GM19372 (cell line): ENCODE measurements at regions not wholly inside any gene's neighbourhood (a gene's known extent, or its start where the extent isn't known, plus 50 kb on each side); places are given as distances from the start of the nearest gene placed in this dataset.

ENCODE experiments used
- ATAC-seq: cut with Tn5 transposase; IDR thresholded peaks from one replicate; pipeline ENCODE4 v1.9.1; 2021; ENCODE audit warnings: mild to moderate bottlenecking, low read depth, moderate library complexity; ENCODE audit not compliant: unreplicated experiment

DNA sequence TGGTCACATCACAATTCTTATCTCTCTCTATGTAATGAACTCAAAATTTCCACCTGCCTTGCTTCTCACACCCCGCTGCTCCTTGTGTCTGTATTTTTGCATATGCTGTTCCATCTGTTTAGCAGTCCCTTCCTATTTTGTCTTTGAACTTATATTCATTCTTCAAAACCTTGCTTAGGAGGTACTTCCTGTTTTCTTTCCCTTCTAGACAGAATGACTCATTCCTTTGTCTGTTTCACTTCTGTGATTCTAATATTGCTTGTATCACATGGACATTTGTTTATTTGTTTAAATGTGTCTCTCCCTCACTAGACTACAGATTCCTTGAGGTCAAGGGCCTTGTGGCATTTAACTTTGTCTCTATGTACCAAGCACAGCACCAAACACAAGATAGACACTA is 424.2 kb downstream of the ETNK1 start:
- peak; percentile 61 for ATAC-seq

DNA sequence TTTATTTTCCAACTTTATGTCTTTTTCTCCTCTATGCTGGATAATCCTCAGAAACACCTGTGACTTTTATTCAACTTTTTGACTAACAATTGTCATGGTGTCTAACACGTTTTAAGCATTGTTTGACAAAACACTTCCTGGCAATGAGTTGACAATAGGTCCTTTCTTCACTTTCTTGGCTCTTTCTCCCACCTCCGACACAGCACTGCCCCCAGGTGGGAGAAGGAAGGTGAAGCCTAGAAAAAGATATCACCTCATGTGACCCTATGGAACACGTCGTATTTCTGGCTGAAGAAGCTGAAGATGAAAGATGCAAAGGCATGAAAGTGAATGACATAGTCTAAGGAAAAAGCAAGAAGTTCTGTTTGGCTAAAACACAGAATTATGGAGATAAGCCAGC is 430.0 kb downstream of the ETNK1 start:
- ATAC-seq, result no peak

DNA sequence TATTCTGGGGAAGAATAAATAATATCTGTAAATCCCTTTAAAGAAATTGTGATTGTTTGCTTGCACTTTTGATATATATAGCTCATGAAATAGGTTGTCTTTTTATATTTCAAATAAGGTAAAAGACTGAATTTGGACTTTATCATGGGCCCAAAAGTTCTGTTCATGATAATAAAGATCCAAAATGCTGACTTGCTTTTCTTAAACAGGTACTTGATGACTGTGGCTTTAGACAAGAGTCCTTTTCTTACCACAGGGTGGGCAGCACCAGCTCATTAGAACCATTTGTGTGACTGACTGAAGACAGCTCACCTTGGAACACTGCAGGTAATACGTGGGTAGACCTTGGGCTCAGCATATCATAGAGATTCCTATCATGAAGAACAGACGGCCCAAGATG is 432.6 kb downstream of the ETNK1 start:
- ATAC-seq, result no peak

DNA sequence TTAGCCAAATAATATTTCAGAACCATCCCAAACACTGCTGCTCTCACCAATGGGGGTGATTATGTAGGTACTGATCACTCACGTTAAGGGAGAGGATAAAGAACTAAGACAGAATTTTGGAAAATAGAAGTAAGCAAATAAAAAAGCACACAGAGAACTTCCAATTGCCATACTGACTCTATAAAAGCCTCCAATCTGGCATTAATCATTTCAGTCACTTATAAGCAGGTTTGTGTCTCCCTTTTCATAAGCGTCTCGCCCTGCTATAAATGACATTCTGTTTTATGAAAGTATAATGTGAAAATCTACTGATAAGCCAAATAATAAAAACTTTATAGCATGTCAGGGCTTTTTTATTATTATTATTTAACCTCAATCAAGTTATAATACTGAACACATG is 435.2 kb downstream of the ETNK1 start:
- no peak for ATAC-seq

DNA sequence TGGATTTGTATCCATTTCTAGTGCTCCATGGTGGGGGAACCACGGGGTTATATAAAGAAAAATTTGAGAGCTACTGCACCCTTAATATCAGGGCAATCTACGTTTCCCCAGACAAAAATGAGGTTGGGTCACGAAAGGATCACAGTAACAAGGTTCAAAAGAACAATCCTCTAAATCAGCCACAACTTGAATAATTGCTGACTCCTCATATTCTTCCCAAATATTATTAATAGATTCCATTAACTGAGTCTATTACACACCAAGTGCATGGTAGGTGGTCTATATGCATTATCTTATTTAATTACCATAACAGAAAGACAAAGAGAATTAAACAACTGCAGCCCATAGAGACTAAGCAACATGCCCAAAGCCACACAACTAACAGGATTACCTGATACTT is 438.2 kb downstream of the ETNK1 start:
- ATAC-seq, result no peak

DNA sequence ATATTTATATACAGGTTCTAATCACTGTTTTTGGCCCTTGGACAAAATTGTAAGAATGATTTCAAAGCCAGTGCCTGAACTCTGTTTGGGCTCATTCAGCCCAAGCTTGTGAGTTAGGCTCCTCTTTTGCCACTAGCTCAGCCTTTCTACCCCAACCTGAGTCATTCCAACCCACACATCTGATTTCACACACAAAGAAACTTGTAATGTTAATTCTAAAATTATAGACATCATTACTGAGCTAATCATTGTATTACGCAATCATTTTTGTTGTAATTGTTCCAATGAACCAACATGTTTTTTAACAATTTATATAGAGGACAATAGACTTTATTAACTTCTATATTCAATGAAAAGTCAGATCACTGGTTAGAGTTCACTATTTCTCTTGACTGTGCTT is 441.1 kb downstream of the ETNK1 start:
- no peak for ATAC-seq

DNA sequence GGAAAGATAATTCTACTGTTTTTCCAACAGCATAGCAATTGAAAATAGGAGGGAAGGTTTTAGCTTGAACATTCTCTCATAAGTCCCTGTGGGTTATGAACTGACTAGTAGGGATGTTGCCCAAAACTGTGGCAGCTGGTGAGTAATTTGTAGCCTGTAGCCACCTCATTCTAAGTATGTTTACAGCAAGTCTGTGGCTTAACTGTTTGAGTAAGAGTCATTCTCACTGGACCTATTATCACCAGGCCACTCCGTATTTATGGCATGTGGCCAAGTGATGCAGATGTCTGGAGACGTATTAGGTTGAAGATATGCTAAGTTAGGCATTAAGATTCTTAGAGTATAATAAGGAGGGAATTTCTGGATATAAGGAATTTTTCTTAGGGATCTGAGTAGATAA is 458.3 kb downstream of the ETNK1 start:
- ATAC-seq, result no peak

DNA sequence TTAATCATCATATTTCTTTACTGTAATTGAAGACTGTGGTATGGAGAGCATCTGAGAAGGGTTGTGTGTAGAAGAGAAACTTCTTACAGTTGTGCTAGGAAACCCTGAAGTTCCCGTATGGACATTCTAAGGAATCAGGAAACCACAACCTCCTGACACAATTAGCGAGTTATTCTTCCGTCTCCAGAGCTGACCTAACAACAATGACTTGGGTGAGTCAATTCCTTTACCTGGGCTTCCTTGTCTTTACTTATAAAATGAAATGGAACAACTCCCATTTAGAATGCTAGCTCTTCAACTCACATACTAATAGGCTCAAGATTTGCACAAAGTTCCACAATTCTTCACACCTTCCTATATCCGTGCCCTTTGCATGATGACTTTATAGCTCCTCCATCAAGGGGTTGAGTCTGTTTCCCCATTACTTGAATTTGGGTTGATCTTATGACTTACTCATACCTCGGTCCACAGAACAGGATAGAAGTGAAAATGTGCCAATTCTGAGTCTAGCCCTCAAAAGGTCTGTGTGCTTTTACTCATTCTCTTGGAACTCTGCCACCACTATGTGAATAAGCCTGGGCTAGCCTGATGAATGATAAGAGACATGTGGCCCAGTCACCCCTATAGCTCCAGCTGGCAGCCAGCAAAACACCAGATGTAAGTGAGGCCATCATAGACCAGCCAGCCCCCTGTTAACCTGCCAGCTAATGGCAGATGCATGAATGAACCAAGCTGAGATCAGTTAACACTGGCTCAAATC is 459.4 kb downstream of the ETNK1 start:
- ATAC-seq, result no peak

DNA sequence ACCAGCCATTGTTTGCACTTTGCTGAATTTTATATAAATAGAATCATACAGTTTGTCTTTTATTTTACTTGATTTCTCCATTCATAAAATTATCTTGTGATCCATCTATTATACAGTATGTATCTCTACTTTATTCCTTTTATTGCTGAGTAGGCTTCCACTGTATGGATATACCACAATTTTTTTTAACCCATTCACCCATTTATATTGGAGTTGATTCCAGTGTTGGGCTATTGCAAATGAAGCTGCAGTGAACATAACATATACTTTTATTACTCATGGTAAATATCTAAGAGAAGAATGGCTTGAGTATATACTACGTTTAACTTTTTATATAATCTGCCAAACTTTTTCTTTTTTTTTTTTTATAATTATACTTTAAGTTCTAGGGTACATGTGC is 463.6 kb downstream of the ETNK1 start:
- ATAC-seq, result no peak

DNA sequence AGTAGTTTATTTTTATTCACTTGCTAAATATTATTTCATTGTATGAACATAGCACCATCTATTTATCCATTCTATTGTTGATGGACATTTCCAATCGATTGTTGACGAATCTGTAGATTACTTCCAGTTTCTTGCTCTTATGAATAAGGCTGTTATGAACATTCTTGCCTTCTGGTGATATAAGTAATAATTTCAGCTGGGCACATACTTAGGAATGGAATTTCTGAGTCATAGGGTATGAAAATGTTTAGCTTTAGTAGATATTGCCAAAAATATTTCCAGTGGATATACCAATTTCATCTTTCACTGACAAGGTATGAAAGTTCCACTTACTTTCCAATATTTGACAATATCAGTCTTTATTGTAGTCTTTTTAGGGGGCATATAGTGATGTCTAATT is 468.5 kb downstream of the ETNK1 start:
- no peak for ATAC-seq

DNA sequence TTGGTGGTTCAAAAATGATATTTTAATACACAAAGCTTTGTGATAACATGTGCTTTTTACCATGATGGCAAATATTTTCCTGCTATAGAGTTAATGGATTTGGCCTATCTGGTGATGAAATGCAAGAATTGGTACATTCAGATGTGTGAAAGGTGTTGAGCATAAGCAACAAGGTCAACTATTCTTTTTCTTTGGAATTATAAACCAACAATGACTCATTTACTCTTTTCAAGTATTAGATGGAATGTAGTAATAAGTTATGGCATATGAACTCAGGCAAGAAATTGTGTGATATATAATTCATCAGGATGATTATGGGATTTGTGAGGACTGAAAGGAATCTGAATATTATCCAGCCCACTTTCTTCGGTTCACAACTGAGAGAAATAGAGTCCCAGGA is 471.4 kb downstream of the ETNK1 start:
- no peak for ATAC-seq

DNA sequence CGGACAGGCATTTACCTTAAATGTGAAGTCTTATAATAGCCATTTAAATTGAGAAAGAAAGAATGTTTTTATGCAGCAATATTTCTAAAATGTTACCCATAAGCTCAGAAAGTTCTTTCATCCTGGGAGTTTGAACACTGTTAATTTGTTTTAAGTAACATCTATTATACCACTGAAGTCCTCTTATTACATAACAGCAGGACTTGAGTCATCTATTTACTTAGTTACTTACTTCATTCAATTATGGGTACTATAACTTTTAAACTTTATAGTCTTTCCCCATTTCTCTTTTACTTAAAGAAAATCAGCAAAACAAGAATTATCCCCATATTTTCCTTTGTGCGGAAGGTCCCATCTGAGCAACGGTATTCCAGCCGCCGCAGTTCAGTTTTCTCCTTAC is 473.1 kb downstream of the ETNK1 start:
- no peak for ATAC-seq

DNA sequence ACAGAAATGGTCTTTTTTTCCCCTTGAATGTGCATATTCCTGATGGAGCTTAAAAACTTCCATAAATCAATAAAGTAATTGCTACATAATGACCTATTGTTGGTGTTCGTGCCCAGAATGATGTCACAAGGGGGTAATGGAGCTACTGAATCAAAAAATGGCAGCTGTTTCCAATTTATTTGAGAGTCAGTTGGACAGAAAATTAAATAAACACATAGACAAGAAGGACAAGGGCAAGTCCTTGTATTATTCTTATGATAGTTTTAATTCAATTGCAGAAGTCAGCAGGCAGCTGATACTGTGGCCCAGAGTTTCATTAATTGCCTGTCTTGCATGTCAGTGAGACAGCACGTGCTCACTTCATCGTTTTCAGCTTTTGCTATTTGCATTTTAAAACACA is 473.5 kb downstream of the ETNK1 start:
- no peak for ATAC-seq

DNA sequence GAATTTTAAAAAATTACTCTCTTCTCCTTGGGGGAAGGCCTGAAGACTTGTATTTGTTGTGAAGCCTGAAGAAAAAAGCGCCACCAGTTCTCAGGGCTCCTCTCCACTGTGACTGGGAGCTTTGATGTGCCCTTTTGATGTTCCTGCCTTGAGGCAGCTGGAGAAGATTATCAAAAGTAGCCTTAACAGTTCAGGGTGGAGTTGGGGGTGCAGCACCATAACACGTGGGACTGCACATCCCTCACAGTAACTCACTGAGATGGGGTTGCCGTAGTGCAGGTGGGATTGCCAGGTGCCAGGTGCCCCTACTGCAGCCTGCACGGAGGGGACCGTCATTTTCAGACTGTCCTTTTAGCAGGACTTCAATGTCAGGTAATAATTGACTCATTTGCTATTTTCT is 474.1 kb downstream of the ETNK1 start:
- no peak for ATAC-seq

DNA sequence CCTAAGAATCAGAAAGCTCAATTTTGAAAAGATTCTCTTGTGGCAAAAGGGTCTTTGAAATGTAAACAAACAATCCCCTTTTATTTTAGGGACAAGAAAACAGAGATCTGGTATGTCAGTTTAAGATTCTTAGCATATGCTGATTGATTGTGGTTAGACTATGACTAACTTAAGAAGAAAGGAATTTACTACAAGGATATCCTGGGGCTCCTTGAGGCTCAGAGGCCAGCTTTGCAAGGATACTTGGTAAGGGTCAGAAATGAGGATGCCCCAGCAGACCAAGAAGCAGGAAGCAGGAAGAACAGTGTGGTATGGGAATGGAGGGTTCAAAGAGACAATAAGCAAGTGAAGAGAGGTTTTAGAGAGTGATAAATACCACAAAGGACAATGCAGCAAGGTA is 474.6 kb downstream of the ETNK1 start:
- ATAC-seq, result no peak

DNA sequence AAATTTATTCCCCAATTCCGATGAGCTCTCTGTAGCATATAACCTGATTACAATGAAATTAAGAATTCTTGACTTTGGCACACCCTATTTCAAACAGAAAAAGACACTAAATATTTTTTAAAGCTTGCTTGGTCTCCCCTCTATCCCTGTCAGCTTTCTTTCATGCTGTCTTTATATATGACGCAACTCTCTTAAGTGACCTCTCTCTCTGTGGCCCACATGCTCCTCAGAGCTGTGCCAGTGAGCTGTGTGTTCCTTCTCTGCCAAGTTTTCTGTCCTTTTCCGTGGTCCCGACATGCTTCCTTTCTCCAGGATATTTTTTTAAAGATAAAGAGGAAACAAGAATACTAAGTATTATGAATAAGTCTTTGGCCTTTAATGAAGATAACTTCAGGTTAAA is 484.0 kb downstream of the ETNK1 start:
- no peak for ATAC-seq

DNA sequence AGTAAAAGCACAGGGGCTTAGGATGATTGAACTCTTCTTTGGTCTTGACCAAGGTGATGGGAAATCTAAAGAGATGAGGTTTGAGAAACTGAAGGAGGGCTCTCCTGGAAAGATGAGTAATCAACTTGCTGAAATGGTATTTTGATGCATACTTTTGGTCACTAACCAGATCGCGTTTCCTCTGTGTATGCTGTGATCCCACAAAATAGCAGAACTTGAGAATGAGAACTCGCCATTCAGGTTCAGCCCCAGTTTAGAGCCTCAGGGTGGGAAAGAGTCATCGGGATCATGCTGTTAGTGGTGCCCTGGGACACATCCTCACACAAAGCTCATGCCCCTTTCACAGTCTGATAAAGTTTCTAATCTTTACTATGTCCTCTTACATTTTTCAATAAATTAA is 488.8 kb downstream of the ETNK1 start:
- no peak for ATAC-seq

DNA sequence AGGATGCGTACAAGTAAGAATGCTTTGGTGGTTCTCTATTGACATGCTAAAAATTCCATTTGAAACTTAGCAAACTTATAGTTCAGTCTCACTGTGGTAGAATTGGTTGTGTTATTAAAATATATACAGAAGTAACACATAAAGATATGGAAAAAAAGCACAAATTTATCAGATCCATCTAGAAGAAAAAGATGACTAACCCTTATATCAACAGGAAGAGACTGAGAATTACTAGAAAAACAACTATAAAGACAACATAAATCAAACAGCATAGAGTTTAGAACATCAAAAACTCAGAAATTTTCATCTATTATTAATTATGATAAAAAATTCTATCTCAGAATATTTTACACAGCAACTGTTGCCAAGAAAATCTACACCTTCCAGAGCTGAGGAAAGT is 491.0 kb downstream of the ETNK1 start:
- ATAC-seq, result no peak

DNA sequence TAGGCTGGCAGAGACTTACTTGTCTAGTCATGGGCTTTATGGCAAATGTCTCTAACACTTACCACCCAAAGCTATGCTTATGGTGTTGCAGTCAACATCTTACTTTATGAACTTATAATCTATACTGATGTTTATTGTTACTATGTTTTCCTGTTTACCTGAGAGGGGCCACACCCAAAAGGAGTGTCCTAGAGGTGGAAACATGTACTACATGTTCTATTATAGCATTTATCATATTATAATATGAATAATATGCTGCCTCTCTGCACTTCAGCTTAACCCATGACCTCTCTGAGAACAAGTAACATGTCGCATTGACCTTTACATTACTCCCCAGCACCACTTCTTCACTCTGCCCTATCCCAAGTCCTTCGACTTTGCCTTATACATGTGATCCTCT is 501.8 kb downstream of the ETNK1 start:
- ATAC-seq, result no peak

DNA sequence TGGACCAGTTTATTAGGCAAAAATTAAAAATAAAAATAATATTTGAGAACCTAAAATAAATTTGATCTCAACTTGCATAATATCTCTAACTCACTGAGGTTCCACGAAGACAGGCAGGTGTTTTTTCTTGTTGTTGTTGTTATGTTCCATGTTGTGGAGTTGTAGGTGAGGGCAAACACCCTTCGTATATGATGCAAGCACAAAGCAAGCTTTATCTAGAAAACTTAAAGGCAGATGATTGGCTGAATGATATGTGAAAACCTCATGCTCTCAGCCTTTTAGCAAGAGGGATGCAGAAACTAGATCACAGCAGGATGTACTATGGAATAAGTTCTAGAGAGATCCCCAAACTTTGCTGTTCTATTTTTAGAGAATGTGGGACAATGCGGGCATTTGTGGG is 502.7 kb downstream of the ETNK1 start:
- no peak for ATAC-seq

DNA sequence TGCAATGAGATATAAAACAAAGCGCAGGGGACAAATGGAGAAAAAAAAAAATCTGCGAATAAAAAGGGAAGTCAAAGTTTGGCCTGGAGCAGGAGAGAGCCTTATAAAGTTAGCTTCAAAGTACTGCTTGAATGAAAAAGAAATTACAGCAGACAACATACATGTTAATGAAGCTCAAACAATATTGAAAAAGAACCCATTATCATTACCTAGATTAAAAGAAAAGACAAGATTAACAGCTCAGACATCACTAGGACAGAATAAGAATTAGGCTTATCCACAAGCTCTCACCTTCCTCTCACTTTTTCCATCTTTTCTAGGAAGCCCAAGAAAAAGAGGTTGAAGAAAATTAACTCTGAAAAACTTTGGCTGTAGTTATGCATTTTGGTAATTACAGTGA is 503.5 kb downstream of the ETNK1 start:
- no peak for ATAC-seq

DNA sequence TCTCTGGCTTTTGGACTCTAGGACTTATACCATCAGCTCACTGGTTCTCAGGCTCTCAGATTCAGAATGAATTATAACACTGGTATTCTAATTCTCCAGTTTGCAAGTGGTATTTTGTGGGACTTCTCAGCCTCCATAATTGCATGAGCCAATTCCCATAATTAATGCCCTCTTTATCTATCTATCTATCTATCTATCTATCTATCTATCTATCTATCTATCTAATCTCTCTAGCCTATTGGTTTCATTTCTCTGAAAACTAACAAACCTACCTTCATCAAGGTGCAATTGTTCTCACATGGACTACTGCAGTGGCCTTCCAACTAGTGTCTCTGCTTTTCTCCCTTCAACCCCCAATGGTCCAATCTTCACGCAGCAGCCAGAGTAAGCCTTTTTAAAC is 507.4 kb downstream of the ETNK1 start:
- no peak for ATAC-seq

DNA sequence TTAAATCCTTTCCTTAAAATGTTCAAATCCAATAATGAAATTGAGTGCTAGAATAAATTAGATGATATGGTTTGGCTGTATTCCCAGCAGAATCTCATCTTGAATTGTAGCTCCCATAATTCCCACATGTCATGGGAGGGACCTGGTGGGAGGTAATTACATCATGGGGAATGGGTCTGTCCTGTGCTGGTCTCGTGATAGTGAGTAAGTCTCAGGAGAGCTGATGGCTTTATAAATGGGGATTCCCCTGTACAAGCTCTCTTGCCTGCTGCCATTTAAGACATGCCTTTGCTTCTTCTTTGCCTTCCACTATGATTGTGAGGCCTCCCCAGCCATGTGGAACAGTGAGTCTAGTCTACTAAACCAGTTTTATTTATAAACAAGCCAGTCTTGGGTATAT is 508.5 kb downstream of the ETNK1 start:
- ATAC-seq, result no peak
